ENCODE measurements at regions not wholly inside any gene's neighbourhood (a gene's known extent, or its start where the extent isn't known, plus 50 kb on each side); places are given as distances from the start of the nearest gene placed in this dataset.

DNA sequence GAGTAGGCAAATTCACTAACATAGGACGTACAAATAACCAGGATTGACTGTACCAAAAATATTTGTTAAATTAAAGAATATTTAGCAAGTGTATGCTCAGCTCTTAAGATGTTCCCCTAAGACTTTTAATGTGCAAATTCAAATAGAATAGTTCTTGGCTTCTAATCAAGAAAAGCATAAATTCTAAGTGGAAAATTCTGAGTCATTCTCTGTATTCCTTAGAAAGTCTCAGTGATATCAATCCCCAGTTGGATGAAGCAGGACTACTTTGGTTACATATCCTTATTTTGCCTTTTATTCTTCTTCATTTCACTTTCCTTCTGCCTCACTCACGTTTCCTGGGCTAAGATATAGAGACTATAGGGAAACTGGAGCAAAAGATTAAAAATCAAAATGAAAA lies 130.2 kb downstream of the IFI44 start:
- in situ Hi-C loops (cut with MboI; ENCODE audit: low pct_ligation_motif_present in 1 of 4, low pct_unique_long_range_greater_than_20kb in 1 of 4, low sequenced_read_pairs in 3 of 4) (no loop called here), intact Hi-C loops (cut with DNase I; ENCODE audit: low total_unique reads) (no loop called here)
- DNase-seq = no peak
- TF ChIP-seq POLR2A (IDR thresholded peaks at IDR 0.05) (no peak), EP300 (IDR thresholded peaks at IDR 0.05; ENCODE audit: low read depth) (no peak), POLR2AphosphoS5 (IDR thresholded peaks at IDR 0.05) (no peak)
- TF ChIP-seq, protein P1, sequence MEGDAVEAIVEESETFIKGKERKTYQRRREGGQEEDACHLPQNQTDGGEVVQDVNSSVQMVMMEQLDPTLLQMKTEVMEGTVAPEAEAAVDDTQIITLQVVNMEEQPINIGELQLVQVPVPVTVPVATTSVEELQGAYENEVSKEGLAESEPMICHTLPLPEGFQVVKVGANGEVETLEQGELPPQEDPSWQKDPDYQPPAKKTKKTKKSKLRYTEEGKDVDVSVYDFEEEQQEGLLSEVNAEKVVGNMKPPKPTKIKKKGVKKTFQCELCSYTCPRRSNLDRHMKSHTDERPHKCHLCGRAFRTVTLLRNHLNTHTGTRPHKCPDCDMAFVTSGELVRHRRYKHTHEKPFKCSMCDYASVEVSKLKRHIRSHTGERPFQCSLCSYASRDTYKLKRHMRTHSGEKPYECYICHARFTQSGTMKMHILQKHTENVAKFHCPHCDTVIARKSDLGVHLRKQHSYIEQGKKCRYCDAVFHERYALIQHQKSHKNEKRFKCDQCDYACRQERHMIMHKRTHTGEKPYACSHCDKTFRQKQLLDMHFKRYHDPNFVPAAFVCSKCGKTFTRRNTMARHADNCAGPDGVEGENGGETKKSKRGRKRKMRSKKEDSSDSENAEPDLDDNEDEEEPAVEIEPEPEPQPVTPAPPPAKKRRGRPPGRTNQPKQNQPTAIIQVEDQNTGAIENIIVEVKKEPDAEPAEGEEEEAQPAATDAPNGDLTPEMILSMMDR (IDR thresholded peaks at IDR 0.05) = no peak
- H3K27me3 ChIP-seq = no peaks in the 10 kb centered on the region
- no peaks in the 10 kb centered on the region for H3K4me1 ChIP-seq
- no peak overlapping the region for H3K27ac ChIP-seq
- 50 to 52% methylated on average over 2 of the region's 2 CpGs for WGBS, 2 donors (ENCODE audit: low coverage in 1 of 2)
- H3K36me3 ChIP-seq = no peaks in the 10 kb centered on the region
- no peaks in the 10 kb centered on the region for H3K9me3 ChIP-seq
- H3K4me3 ChIP-seq = no peak overlapping the region

DNA sequence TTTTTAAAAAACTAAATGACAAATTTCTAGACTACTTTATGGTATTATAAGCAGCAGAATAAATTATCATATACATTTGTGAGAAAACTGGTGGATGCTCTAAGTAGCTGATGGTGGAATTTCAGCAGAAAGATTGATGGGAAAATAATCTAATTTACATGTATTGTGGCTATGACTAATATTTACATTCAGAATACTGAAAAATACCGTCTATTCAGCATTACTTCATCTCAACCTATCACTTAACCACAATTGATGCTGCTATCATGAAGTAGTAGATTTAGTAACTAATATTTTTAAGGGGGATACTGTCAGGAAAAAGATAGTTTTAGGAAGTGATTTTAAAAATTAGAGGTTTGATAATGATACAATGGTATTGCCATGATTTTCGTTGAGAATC lies 137.9 kb downstream of the IFI44 start:
- no peaks in the 10 kb centered on the region for H3K4me1 ChIP-seq
- H3K4me3 ChIP-seq = no peak overlapping the region
- no peaks in the 10 kb centered on the region for H3K9me3 ChIP-seq
- no peaks in the 10 kb centered on the region for H3K27me3 ChIP-seq
- intact Hi-C loops (cut with DNase I; ENCODE audit: low total_unique reads) = no loop called here
- H3K36me3 ChIP-seq = no peaks in the 10 kb centered on the region
- no peak for TF ChIP-seq POLR2A (IDR thresholded peaks at IDR 0.05)
- TF ChIP-seq POLR2AphosphoS5 (IDR thresholded peaks at IDR 0.05) = no peak
- TF ChIP-seq, protein P1 (IDR thresholded peaks at IDR 0.05) = no peak
- TF ChIP-seq EP300 (IDR thresholded peaks at IDR 0.05; ENCODE audit: low read depth) = no peak
- H3K27ac ChIP-seq = no peak overlapping the region
- no peak for DNase-seq
- in situ Hi-C loops (cut with MboI; ENCODE audit: low pct_ligation_motif_present in 1 of 4, low pct_unique_long_range_greater_than_20kb in 1 of 4, low sequenced_read_pairs in 3 of 4) = no loop called here
- 37 to 49% methylated on average over 2 of the region's 2 CpGs for WGBS, 2 donors (ENCODE audit: low coverage in 1 of 2)

DNA sequence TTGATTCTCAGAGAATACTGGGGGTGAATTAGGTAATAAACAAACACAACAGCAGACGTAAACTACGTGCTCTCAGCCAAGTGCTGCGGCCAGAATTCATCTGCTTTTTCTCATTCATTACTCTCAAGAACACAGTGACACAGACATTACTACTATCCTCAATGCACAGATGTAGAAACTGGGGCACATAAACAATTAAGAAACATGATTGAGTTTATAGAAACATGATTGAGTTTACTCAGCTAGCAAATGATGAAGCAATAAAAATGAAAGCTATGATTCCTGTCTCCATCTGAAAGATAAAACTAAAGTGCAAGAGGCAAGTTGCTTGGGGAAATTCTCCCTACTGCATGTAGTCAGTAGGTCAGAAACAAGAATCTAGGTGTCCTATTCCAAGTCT lies 140.5 kb downstream of the IFI44 start:
- no peak for DNase-seq
- Histone ChIP-seq H3K9me3 (no peaks in the 10 kb centered on the region), H3K36me3 (no peaks in the 10 kb centered on the region), H3K27me3 (no peaks in the 10 kb centered on the region), H3K27ac (no peak overlapping the region), H3K4me3 (no peak overlapping the region), H3K4me1 (no peaks in the 10 kb centered on the region)
- 63 to 65% methylated on average over 3 of the region's 3 CpGs for WGBS, 2 donors (ENCODE audit: low coverage in 1 of 2)
- TF ChIP-seq POLR2A (IDR thresholded peaks at IDR 0.05) (no peak), POLR2AphosphoS5 (IDR thresholded peaks at IDR 0.05) (no peak), EP300 (IDR thresholded peaks at IDR 0.05; ENCODE audit: low read depth) (no peak)
- TF ChIP-seq, protein P1 (IDR thresholded peaks at IDR 0.05) = no peak
- intact Hi-C loops (cut with DNase I; ENCODE audit: low total_unique reads) = no loop called here
- in situ Hi-C loops (cut with MboI; ENCODE audit: low pct_ligation_motif_present in 1 of 4, low pct_unique_long_range_greater_than_20kb in 1 of 4, low sequenced_read_pairs in 3 of 4) = no loop called here

DNA sequence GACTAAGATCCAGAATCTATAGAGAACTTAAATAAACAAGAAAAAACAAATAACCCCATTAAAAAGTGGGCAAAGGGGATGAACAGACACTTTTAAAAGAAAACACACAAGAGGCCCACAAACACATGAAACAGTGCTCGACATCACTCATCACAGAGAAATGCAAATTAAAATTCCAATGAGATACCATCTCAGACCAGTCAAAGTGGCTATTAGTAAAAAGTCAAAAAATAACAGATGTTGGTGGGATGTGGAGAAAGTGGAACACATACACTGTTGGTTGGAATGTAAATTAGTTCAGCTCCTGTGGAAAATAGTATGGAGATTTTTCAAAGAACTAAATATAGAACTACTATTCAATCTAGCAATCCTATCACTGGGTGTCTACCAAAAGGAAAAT lies 143.1 kb downstream of the IFI44 start:
- intact Hi-C loops (cut with DNase I; ENCODE audit: low total_unique reads) = no loop called here
- no peaks in the 10 kb centered on the region for H3K27me3 ChIP-seq
- no peaks in the 10 kb centered on the region for H3K4me1 ChIP-seq
- no peak for DNase-seq
- H3K27ac ChIP-seq = no peak overlapping the region
- no peaks in the 10 kb centered on the region for H3K9me3 ChIP-seq
- no peak for TF ChIP-seq POLR2A (IDR thresholded peaks at IDR 0.05)
- TF ChIP-seq, protein P1 (IDR thresholded peaks at IDR 0.05) = no peak
- TF ChIP-seq POLR2AphosphoS5 (IDR thresholded peaks at IDR 0.05) = no peak
- no peak for TF ChIP-seq EP300 (IDR thresholded peaks at IDR 0.05; ENCODE audit: low read depth)
- 83 to 92% methylated on average over 1 of the region's 1 CpG for WGBS, 2 donors (ENCODE audit: low coverage in 1 of 2)
- no peaks in the 10 kb centered on the region for H3K36me3 ChIP-seq
- H3K4me3 ChIP-seq = no peak overlapping the region
- in situ Hi-C loops (cut with MboI; ENCODE audit: low pct_ligation_motif_present in 1 of 4, low pct_unique_long_range_greater_than_20kb in 1 of 4, low sequenced_read_pairs in 3 of 4) = no loop called here
